ENCODE measurements at regions not wholly inside any gene's neighbourhood (a gene's known extent, or its start where the extent isn't known, plus 50 kb on each side); places are given as distances from the start of the nearest gene placed in this dataset.

GRCh38 chr10:2917926-2918325 lies 149.4 kb upstream of the PFKP start:
- H3K9me3 Mint-ChIP-seq = peaks cover 3% of the 10 kb centered on the region; the same call in 1 of the 2 replicates
- H3K36me3 Mint-ChIP-seq = no peaks in the 10 kb centered on the region
- H3K27me3 Mint-ChIP-seq (ENCODE audit: low read depth) = peaks cover 2% of the 10 kb centered on the region; the same call in 1 of the 2 replicates
- CTCF ChIA-PET = interaction anchor here (0.8 to 1.9 kb wide), 3 partner anchors 10 to 127 kb away, joined by 3 to 8 read pairs (median 3); no protein-coding TSS in a partner anchor
- no peak overlapping the region for H3K4me3 Mint-ChIP-seq
- peaks cover 32% of the 10 kb centered on the region for H3K4me1 Mint-ChIP-seq
- POLR2A ChIA-PET = no interaction called here
- peak overlapping the region; percentile 83; the same call in 1 of the 2 replicates for H3K27ac Mint-ChIP-seq
- TF ChIP-seq ZNF423 (CRISPR knock-in tag; IDR thresholded peaks at IDR 0.05) (0 out of 2 replicates have a peak, but pooled peaks have one; percentile 25), PRRX2 (CRISPR knock-in tag; IDR thresholded peaks at IDR 0.05) (no peak)
- TF ChIP-seq, protein P1, sequence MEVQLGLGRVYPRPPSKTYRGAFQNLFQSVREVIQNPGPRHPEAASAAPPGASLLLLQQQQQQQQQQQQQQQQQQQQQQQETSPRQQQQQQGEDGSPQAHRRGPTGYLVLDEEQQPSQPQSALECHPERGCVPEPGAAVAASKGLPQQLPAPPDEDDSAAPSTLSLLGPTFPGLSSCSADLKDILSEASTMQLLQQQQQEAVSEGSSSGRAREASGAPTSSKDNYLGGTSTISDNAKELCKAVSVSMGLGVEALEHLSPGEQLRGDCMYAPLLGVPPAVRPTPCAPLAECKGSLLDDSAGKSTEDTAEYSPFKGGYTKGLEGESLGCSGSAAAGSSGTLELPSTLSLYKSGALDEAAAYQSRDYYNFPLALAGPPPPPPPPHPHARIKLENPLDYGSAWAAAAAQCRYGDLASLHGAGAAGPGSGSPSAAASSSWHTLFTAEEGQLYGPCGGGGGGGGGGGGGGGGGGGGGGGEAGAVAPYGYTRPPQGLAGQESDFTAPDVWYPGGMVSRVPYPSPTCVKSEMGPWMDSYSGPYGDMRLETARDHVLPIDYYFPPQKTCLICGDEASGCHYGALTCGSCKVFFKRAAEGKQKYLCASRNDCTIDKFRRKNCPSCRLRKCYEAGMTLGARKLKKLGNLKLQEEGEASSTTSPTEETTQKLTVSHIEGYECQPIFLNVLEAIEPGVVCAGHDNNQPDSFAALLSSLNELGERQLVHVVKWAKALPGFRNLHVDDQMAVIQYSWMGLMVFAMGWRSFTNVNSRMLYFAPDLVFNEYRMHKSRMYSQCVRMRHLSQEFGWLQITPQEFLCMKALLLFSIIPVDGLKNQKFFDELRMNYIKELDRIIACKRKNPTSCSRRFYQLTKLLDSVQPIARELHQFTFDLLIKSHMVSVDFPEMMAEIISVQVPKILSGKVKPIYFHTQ (CRISPR knock-in tag; IDR thresholded peaks at IDR 0.05) = no peak
- ATAC-seq (no peak; the same call in 1 of the 2 replicates), DNase-seq (ENCODE audit: low spot score) (no peak)

DNA sequence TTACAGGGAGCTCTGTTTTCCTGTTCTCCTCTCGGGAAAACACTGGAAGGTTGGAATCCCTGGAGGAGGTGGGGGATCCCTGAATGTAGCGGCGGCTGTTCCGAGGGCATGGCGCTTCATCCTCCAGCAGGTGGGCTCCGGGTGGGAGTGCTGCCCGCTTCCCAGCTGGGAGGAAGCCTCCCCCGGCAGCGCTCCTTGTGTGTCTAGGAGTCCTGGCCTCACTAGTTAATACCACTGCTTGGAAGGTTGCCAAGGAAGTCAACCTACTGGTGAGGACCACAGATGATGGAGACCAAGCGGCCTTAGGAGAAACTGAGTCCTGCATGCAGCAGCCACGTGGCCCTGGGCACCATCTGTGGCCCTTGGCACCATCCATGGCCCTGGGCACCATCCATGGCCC lies 151.9 kb upstream of the PFKP start:
- ChIA-PET CTCF (no interaction called here), POLR2A (interaction anchor here (0.6 kb wide), 1 partner anchor 1258 kb away, joined by 5 read pairs; no protein-coding TSS in a partner anchor)
- H3K4me1 Mint-ChIP-seq = peaks cover 29% of the 10 kb centered on the region
- peaks cover 7% of the 10 kb centered on the region; the same call in 1 of the 2 replicates for H3K27me3 Mint-ChIP-seq (ENCODE audit: low read depth)
- H3K9me3 Mint-ChIP-seq = no peaks in the 10 kb centered on the region
- no peak for ATAC-seq
- no peak for DNase-seq (ENCODE audit: low spot score)
- no peak overlapping the region for H3K27ac Mint-ChIP-seq
- H3K36me3 Mint-ChIP-seq = no peaks in the 10 kb centered on the region
- no peak overlapping the region for H3K4me3 Mint-ChIP-seq
- no peak for TF ChIP-seq CBFB (CRISPR knock-in tag; IDR thresholded peaks at IDR 0.05; ENCODE audit: low read depth)
- no peak for TF ChIP-seq MAX (CRISPR knock-in tag; IDR thresholded peaks at IDR 0.05)

GRCh38 chr10:2914741-2915140 lies 152.6 kb upstream of the PFKP start:
- POLR2A ChIA-PET = interaction anchor here (0.6 kb wide), 1 partner anchor 58 kb away, joined by 3 read pairs; no protein-coding TSS in a partner anchor
- Mint-ChIP-seq H3K4me1 (peaks cover 23% of the 10 kb centered on the region), H3K9me3 (no peaks in the 10 kb centered on the region), H3K36me3 (no peaks in the 10 kb centered on the region), H3K4me3 (no peak overlapping the region), H3K27ac (no peak overlapping the region), H3K27me3 (ENCODE audit: low read depth) (peaks cover 7% of the 10 kb centered on the region; the same call in 1 of the 2 replicates)
- no peak for TF ChIP-seq ZBTB21 (CRISPR knock-in tag; IDR thresholded peaks at IDR 0.05; ENCODE audit: borderline replicate concordance)
- no peak for TF ChIP-seq SP1 (CRISPR knock-in tag; conservative IDR thresholded peaks at IDR 0.05)
- no peak for TF ChIP-seq CREB1 (CRISPR knock-in tag; IDR thresholded peaks at IDR 0.05)
- TF ChIP-seq ZNF423 (CRISPR knock-in tag; IDR thresholded peaks at IDR 0.05) = no peak
- TF ChIP-seq GRHL2 (CRISPR knock-in tag; IDR thresholded peaks at IDR 0.05; ENCODE audit: insufficient replicate concordance, severe bottlenecking) = no peak
- no peak for TF ChIP-seq GTF2I (CRISPR knock-in tag; conservative IDR thresholded peaks at IDR 0.05)
- TF ChIP-seq NFE2L1 (CRISPR knock-in tag; IDR thresholded peaks at IDR 0.05) = no peak
- TF ChIP-seq, protein P2, sequence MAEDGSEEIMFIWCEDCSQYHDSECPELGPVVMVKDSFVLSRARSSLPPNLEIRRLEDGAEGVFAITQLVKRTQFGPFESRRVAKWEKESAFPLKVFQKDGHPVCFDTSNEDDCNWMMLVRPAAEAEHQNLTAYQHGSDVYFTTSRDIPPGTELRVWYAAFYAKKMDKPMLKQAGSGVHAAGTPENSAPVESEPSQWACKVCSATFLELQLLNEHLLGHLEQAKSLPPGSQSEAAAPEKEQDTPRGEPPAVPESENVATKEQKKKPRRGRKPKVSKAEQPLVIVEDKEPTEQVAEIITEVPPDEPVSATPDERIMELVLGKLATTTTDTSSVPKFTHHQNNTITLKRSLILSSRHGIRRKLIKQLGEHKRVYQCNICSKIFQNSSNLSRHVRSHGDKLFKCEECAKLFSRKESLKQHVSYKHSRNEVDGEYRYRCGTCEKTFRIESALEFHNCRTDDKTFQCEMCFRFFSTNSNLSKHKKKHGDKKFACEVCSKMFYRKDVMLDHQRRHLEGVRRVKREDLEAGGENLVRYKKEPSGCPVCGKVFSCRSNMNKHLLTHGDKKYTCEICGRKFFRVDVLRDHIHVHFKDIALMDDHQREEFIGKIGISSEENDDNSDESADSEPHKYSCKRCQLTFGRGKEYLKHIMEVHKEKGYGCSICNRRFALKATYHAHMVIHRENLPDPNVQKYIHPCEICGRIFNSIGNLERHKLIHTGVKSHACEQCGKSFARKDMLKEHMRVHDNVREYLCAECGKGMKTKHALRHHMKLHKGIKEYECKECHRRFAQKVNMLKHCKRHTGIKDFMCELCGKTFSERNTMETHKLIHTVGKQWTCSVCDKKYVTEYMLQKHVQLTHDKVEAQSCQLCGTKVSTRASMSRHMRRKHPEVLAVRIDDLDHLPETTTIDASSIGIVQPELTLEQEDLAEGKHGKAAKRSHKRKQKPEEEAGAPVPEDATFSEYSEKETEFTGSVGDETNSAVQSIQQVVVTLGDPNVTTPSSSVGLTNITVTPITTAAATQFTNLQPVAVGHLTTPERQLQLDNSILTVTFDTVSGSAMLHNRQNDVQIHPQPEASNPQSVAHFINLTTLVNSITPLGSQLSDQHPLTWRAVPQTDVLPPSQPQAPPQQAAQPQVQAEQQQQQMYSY (CRISPR knock-in tag; IDR thresholded peaks at IDR 0.05) = no peak
- no peak for TF ChIP-seq TEAD1 (CRISPR knock-in tag; IDR thresholded peaks at IDR 0.05)
- TF ChIP-seq CBFB (CRISPR knock-in tag; IDR thresholded peaks at IDR 0.05; ENCODE audit: low read depth) = no peak
- TF ChIP-seq PREB (CRISPR knock-in tag; IDR thresholded peaks at IDR 0.05; ENCODE audit: borderline replicate concordance) = no peak
- no peak for TF ChIP-seq ZNF138 (CRISPR knock-in tag; conservative IDR thresholded peaks at IDR 0.05)
- no peak for TF ChIP-seq NFYB (CRISPR knock-in tag; conservative IDR thresholded peaks at IDR 0.05; ENCODE audit: low read depth)
- no peak for TF ChIP-seq ARID4B (CRISPR knock-in tag; IDR thresholded peaks at IDR 0.05; ENCODE audit: borderline replicate concordance)
- no peak for ATAC-seq
- CTCF ChIA-PET = no interaction called here
- DNase-seq (ENCODE audit: low spot score) = no peak
